ENCODE measurements at regions not wholly inside any gene's neighbourhood (a gene's known extent, or its start where the extent isn't known, plus 50 kb on each side); places are given as distances from the start of the nearest gene placed in this dataset.
A peak's percentile ranks its signal among the peaks of the same experiment; 100 is the strongest.

- H3K4me1 ChIP-seq (ENCODE audit: low read depth), result no peaks in the 10 kb centered on the region
Observed at GRCh38 chr11:87417951-87418350, 380.2 kb downstream of the TMEM135 start.

GRCh38 chr11:87405843-87406242 is 368.1 kb downstream of the TMEM135 start:
- H3K9me3 ChIP-seq, result no peaks in the 10 kb centered on the region
- intact Hi-C loops (cut with DNase I, micrococcal nuclease), result no loop called here
- TF ChIP-seq, protein P1, sequence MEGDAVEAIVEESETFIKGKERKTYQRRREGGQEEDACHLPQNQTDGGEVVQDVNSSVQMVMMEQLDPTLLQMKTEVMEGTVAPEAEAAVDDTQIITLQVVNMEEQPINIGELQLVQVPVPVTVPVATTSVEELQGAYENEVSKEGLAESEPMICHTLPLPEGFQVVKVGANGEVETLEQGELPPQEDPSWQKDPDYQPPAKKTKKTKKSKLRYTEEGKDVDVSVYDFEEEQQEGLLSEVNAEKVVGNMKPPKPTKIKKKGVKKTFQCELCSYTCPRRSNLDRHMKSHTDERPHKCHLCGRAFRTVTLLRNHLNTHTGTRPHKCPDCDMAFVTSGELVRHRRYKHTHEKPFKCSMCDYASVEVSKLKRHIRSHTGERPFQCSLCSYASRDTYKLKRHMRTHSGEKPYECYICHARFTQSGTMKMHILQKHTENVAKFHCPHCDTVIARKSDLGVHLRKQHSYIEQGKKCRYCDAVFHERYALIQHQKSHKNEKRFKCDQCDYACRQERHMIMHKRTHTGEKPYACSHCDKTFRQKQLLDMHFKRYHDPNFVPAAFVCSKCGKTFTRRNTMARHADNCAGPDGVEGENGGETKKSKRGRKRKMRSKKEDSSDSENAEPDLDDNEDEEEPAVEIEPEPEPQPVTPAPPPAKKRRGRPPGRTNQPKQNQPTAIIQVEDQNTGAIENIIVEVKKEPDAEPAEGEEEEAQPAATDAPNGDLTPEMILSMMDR (IDR thresholded peaks at IDR 0.05), result no peak
- ATAC-seq (no peak), DNase-seq (no peak)
- H3K4me3 ChIP-seq, result no peak overlapping the region
- H3K36me3 ChIP-seq (ENCODE audit: low read depth), result no peaks in the 10 kb centered on the region
- no peaks in the 10 kb centered on the region for H3K4me1 ChIP-seq (ENCODE audit: low read depth)

More at GRCh38 chr11:87417951-87418350, 380.2 kb downstream of the TMEM135 start:
- no peaks in the 10 kb centered on the region for H3K36me3 ChIP-seq (ENCODE audit: low read depth)
- no peak overlapping the region for H3K4me3 ChIP-seq
- ATAC-seq (no peak), DNase-seq (no peak)
- TF ChIP-seq, protein P1 (IDR thresholded peaks at IDR 0.05), result no peak
- intact Hi-C loops (cut with DNase I, micrococcal nuclease), result loop anchor here in 1 of 2 donors (5.0 kb wide), 1 partner anchor 56 kb away; no protein-coding TSS in a partner anchor
- no peaks in the 10 kb centered on the region for H3K9me3 ChIP-seq

- H3K36me3 ChIP-seq (ENCODE audit: low read depth), result no peaks in the 10 kb centered on the region
- no peak overlapping the region for H3K4me3 ChIP-seq
- ATAC-seq (no peak), DNase-seq (no peak)
- no peaks in the 10 kb centered on the region for H3K9me3 ChIP-seq
- intact Hi-C loops (cut with DNase I, micrococcal nuclease), result no loop called here
- TF ChIP-seq, protein P1 (IDR thresholded peaks at IDR 0.05), result no peak
- no peaks in the 10 kb centered on the region for H3K4me1 ChIP-seq (ENCODE audit: low read depth)
Observed at GRCh38 chr11:87405356-87405755, 367.6 kb downstream of the TMEM135 start.

- TF ChIP-seq, protein P1 (IDR thresholded peaks at IDR 0.05), result no peak
- H3K4me1 ChIP-seq (ENCODE audit: low read depth), result no peaks in the 10 kb centered on the region
- H3K9me3 ChIP-seq, result no peaks in the 10 kb centered on the region
- intact Hi-C loops (cut with DNase I, micrococcal nuclease), result no loop called here
- no peaks in the 10 kb centered on the region for H3K36me3 ChIP-seq (ENCODE audit: low read depth)
- H3K4me3 ChIP-seq, result no peak overlapping the region
- peak; percentile 42 for ATAC-seq
- DNase-seq, result no peak
Observed at GRCh38 chr11:87401653-87402052, 363.9 kb downstream of the TMEM135 start.

- no peaks in the 10 kb centered on the region for H3K36me3 ChIP-seq (ENCODE audit: low read depth)
- DNase-seq (no peak), ATAC-seq (no peak)
- no peaks in the 10 kb centered on the region for H3K9me3 ChIP-seq
- TF ChIP-seq, protein P1 (IDR thresholded peaks at IDR 0.05), result no peak
- no peaks in the 10 kb centered on the region for H3K4me1 ChIP-seq (ENCODE audit: low read depth)
- intact Hi-C loops (cut with DNase I, micrococcal nuclease), result no loop called here
- H3K4me3 ChIP-seq, result no peak overlapping the region
Observed at GRCh38 chr11:87399341-87399740, 361.6 kb downstream of the TMEM135 start.

GRCh38 chr11:87398931-87399330 is 361.2 kb downstream of the TMEM135 start:
- DNase-seq, result peak in 1 of 3 donors; percentile 28
- intact Hi-C loops (cut with DNase I, micrococcal nuclease), result no loop called here
- TF ChIP-seq, protein P1 (IDR thresholded peaks at IDR 0.05), result no peak
- Histone ChIP-seq H3K36me3 (ENCODE audit: low read depth) (no peaks in the 10 kb centered on the region), H3K9me3 (no peaks in the 10 kb centered on the region), H3K4me3 (no peak overlapping the region), H3K4me1 (ENCODE audit: low read depth) (no peaks in the 10 kb centered on the region)
- peak; percentile 25 for ATAC-seq
